A172 (cell line): ENCODE measurements at regions not wholly inside any gene's neighbourhood (a gene's known extent, or its start where the extent isn't known, plus 50 kb on each side); places are given as distances from the start of the nearest gene placed in this dataset.
"Not testable (repeated sequence)": the region's sequence is repeated elsewhere in the genome, so short reads cannot be mapped to it uniquely, and the experiment has no call there.

ENCODE experiments used
- DNase-seq: peaks from one replicate; pipeline ENCODE4 v3.0.0-alpha.2; 2015; ENCODE audit warnings: low spot score

DNA sequence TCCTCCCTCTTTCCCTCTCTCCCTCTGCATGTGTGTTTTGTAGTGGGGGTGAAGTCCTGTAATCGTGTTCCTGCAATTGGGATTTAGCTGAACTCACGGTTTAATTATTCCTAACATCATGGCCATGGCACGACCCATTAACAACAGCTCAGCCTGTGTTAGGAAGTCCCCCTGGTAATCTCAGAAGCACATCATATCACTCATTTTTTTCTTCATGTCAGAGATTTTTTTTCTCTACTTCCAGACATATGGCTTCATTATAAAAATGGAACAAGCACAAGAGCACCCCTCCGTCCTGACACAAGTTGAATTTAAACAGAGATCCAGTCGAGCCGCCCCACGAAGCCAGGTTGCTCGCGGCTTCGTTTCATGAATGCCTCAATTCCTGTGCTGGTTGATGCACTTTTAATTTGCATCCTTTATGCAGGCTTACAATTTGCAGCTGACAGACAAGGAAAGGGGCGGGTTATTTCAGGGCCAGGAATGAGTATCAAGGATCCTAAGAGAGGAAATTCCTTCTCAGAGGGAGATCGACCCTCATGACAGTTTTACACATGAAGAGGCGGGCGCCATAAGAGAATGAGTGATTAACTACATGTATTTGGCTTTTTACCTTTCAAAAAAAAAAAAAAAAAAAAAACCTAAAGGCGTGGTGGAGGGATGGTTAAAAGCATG is 192.9 kb downstream of the MAF start:
- DNase-seq: no peak

DNA sequence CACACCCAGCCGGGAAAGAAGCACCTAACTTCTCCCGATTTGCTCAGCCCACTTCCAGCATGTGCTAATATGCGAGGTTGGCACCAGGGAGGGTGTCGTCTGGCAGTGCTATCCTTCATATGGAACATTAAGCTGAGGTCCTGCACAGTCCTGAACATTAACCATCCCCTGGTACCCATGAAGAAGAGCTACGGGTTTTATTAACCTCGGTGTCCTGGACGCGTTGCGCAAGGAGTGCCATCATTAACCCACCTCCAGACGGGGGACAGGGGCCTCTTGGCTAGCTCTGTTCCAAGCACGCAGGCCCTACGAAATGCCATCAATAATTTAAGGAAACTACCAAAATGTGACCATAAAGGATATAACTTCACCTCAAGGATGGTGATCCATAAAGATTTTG is 193.5 kb downstream of the MAF start:
- DNase-seq: no peak

DNA sequence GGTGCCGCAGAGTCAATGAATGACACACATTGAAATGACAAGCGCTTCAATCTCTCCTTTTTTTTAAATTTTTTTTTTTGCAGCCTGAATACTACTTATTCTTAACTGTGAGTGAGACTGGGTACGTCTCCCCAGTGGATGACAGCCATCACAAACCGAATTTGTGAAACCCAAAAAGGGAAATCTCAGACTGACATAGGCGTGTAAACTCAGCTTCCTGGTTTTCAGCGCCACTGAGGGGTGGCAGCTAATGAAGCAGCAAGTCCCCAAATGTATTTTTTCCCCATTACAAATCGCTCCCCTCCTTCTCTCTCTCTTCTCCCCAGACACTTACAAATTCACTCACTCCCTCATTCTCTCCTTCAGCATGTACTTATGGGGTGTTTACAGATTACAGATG is 196.0 kb downstream of the MAF start:
- no peak for DNase-seq

DNA sequence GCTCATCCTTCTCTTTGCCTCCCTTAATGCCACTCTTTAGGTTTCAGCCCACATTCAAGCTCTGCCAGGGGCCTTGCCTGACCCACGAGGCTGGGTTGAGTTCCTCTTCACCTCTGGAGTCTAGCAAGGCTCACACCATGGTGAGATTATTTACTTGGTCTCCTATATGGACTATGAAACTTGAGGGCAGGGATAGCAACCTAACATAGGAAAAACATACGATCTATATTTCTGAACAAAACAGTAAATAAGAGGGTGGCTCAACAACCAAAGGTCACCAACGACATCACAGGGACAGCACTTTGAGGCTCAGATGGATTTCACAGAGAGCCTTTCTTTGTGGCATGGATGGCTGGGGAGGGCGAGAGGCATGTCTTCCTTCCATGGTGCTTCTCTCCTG is 197.0 kb downstream of the MAF start:
- DNase-seq: no peak

DNA sequence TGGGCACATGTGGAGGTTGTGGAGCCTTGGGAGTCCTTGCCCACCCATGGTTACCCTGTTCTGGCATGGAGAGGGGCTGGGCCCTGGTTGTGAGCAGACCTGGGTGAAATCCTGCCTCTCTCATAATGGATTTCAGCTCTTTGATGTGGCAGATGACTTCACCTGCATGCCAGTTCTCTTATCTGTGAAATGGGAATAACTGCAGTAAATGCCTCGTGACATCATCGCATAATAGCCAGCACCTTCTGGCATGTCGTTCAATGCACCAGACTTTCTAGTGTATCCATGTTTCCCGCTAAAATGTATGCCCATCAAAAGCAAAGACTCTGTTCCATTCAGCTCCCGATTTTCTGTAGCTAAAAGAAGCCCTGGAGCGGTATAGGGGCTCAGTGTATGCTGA is 197.6 kb downstream of the MAF start:
- DNase-seq: no peak

DNA sequence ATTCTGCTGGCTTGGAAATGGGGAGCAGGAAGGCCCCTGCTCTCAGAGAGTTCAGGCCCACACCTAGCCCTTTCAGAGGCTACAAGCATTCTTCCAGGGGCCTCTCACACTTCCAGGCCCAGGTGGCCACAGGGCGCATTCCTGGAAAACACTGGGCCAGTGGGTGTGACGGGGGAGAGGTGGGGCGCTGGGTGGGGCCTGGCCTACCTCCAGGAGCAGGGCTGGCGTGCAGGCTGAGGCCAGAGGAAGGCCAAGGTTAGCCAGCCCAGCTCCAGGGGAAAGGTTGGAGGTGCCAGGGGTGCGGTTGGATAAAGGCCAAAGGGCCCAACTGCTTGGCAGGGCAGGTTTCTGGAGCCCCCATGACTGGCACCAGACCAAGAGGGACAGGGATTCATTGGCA is 198.2 kb downstream of the MAF start:
- DNase-seq: no peak

DNA sequence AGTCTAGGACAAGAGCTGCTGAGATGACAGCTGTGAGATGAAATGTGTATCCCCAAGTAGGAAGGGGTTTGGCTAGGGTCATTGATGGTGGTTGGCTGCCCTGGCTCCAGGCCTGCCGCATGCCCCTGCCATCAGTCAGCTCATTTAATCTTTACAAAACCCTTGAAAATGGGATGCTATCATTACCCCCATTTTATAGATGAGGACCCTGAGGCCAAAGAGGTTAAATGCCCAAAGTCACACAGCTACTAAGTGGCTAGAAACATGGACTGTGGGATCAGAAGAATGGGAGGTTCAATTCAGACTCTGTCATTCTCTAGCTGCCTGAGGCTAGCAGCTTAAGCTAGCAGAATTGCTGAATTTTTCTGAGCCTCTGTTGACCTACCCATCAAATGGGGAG is 198.8 kb downstream of the MAF start:
- no peak for DNase-seq

DNA sequence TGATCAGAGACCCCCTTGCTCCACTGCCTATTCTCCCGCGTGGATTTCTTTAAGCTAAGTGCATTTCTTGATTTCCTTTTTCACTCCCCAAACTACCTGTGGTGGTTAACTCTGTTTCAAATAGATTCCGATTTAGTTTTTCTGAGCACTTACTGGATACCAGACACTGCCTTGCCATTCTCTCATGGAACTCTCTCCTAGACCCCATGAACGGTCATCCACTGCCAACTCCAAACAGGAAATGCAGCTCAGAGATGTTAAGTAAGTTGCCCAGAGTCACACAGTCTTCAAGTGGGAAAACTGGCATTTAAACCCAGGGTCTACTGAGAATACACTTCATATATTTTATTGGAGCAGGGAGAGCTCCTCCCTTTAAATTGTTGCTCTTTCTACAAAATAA is 199.4 kb downstream of the MAF start:
- no peak for DNase-seq

DNA sequence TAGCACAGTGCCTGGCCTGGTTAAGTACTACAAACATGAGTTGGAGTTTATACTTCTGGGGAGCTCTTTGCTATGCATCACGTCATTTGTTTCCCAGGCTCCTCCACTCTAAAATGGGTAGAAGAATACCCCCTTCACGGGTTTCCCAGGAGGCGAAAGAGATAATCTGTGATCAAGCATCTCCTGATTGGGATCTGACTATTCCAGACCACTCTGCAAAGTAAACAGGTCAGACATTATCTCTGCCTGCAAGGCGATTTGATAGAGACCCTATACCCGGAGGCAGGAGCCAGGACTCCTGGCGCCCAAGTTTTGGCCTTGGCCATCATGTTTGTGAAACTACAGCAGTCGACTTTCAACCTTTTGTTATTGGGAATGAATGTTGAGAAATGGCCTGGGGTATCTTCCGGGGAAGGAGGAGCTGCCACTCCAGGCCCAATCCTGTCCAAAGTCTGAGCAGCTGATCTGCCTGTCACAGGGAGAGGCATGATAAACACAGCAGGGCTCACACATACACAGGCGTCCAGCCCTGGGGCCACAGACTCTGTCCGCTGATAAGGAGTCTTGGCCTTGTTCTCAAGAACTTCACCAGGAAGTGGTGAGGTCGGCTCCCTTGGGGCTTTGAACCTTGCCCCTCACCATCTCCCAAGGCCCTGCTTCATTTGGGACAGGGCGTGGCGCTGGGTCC is 199.9 kb downstream of the MAF start:
- no peak for DNase-seq

DNA sequence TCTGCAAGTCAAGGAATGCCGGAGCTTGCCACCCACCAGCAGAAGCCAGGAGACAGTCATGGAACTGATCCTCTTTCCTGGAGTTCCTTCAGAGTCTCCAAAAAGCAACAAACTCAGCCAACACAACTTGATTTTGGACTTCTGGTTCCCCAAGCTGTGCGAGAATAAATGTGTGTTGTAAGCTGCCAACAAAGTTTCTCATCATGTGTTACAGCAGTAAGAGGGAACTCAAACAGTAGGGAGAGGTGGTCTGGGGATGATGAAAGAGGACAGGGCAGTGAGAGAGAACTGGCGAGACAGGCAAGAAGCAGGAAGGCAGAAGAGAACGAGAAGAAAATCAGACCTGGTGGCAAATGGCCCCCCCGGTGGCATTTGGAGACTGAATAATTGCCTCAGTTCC is 204.9 kb downstream of the MAF start:
- DNase-seq: no peak

DNA sequence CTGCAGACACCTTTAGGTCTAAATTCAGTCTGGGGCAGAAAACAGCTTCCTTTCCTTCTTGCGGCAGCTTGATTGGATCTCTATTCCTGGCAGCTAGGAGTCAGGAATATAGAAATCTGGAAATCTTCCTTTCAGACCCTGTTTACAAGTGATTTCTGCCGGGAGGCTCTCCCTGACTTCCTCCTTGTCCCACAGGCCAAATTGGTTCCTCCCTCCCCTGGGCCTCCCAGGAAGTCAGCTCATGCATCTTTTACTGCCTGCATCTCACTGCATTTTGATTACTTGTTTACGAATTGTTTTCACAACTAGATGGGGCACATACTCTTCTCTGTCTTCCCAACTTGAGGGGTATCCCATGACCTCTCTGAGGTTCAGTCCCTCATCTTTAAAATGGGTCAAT is 206.3 kb downstream of the MAF start:
- DNase-seq: no peak

DNA sequence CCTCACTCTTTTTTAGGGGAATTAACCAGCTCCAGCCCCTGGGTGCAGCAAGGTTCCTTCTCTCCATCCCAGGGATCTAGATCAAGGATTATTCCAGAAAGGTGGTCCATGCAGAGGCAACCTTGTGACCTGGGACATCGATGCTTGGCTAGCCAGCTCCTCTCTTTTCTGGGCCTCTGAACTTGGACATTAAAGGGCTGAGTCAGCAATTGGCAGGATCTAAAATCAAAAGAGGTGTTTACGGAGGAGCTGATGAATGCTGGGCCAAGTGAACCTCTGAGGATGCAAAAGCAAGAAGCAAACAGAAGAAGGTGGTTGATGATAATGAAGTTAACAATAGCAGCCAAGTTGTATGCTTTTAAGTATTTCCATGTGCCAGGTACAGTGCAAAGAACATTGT is 207.0 kb downstream of the MAF start:
- DNase-seq: no peak

DNA sequence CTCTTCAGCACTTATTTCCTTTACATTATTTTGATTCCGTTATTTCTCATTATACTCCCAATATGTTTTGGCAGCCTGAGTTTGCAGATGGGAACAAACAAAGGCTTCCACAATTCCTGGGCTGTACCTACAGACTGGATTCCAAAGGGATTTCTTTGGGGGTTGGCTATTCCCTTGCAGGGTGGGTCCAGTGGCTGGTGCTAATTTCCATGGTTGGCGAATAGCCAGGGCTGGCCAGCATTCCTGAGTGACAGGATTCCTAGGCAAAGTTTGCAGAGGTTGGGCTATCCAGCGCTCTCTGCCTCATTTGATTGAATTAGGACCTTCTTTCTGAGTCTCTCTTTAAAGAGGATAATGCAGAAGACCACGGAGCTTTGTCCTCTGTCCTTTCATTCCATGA is 207.4 kb downstream of the MAF start:
- no peak for DNase-seq

DNA sequence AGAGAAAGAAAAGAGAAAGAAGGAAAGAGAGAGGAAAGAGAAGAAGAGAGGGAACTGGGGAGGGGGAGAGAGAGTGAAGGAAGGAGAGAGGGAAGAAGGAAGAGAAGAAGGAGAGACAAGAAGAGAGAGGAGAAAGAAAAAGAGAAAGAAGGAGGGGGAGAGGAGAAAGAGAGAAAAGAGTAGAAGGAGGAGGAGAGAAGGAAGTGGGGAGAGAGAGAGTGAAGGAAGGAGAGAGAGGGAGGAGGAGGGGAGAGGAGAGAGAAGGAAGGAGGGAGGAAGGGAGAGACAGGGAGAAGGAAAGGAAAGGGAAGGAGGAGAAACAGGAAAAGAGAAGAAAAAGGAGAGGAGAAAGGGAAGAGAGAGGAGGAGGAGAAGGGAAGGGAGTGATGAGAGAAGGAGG is 208.5 kb downstream of the MAF start:
- no peak for DNase-seq

DNA sequence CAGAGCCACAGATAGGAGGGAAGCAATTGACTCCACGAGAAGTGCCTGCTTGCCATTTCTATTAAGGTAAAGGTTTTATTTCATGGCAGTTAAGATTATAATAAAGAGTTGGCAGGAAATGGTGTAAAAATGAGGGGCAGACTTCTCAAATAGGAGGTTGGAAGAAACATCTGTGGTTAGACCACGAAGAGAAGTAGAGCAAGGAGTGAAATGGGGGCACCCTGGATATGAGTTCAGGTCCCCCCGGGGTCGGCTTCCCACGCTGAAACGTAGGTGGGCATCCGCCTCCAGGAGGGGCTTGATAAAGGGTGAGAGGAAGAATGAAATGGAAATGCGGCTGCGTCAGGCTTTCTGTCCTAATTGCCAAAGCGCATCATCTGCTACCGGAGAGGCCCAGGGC is 209.1 kb downstream of the MAF start:
- no peak for DNase-seq

DNA sequence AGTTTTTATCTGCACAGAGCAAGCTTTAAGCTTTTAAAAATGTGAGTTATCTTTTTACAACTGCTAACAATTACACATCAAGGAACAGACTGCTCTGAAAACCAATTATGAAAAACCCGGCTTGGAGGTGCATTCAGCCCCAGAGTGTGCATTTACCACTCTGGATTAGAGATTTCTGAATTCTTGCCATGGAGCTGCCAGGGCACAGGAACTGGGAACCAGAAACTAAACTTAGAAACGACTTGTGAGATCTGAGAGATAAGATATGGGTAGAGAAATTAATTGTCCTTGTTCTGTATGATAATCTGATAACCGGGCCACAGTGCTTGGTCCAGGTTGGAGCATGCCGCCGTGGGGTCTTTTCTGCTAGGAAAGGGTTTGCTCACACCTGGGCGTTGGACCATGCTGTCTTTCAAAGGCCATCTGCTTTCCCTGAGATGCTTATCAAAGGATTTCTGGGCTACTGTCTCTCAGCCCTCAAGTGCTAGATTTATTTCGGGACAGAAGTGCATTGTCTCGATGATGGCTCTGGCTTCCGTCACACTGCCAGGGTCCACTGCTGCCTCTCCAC is 210.0 kb downstream of the MAF start:
- no peak for DNase-seq

DNA sequence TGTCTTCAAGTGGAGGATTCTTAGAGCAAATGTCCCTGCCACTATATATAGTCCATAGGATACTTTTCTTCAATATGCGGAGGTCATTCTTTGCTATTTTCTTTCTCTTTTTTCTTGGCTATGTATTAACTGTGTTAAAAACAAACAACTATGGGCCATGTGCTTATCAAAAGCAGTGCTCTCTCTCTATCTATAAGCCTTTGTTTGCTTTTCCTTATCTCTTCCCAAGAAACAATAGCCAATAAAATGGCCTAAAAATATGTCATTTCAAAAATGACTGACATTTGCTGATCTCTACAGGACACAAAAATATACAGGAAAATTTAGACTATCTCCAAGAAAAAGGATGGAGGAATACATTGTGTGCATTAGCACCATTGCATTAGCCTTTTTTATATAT is 212.1 kb downstream of the MAF start:
- no peak for DNase-seq

DNA sequence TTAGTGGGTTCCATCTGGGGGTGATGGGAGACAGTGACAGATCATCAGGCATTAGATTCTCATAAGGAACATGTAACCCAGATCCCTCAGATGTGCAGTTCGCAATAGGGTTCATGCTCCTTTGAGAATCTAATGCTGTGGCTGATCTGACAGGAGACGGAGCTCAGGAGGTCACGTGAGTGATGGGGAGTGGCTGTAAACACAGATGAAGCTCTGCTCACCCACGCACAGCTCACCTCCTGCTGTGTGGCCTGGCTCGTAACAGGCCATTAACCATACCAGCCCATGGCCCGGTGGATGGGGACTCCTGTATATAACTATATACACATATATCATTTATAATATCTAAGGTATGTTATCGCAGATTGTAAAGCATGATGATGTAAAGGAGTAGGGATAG is 214.2 kb downstream of the MAF start:
- no peak for DNase-seq

DNA sequence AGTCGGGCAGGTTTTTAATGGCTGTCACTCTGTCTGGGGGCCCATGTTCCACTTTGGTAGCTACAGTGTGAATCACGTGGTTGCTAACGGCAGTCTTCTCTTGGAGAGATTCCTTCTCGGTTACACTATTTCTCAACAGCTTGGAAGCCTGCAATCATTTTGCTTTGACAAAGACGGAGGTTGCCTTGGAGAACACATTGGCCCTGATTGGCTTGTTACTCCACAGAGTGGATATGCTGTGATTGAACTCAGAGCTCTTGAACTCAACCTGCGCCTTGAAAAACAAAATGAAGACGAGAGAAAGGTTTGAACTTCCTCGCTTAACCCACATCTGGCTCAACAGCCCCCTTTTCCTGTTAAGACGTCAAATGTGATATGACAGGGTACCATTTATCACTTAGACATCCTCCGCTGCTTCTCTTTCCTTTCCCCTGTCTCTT is 218.9 kb downstream of the MAF start:
- DNase-seq: no peak

DNA sequence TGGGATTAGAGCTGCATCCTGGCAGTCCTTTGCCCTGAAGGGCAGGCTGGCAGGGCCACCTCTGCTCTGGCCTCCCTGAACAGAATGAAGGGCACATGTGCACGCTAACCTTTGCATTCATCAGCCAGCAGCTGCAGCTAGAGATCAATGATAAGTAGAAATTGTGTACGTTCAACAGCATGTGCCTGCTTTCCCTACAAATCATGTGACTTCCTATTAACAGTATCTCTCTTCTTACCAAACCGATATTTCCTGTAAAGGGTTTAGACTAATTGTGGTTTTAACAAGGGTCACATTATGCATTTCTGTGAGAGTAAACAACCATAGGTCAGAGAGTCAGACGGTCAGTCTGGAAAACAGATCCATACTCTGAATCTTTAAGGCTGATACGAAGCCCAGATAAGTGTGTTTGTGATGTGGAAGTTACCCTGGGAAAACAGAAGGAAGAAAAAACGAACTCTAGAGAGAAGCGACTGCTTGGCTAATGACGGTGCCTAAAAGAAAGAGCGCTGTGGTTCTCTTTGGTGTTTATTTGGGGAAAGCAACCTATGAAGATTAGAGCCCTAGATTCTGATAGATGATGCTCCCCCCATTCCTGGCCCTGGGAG is 219.4 kb downstream of the MAF start:
- DNase-seq: no peak

DNA sequence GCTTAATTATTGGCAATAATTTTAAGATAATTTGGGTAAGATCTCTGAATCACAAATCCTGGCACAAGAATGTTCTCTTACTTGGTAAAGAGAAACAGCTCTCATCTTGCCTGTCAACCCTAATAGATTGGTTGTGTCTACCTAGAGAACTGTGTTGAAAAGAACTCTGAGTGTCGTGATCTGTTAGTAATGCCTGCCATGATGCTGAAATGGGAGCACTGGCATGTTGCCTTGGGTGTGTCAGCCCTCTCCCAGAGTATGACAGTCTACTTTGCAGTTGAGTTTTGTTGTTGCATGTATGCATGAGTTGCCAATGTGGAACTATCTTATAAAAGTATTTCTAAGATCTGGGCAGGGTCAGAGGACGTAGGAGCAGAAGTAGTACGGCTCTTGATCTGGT is 221.4 kb downstream of the MAF start:
- DNase-seq: no peak

DNA sequence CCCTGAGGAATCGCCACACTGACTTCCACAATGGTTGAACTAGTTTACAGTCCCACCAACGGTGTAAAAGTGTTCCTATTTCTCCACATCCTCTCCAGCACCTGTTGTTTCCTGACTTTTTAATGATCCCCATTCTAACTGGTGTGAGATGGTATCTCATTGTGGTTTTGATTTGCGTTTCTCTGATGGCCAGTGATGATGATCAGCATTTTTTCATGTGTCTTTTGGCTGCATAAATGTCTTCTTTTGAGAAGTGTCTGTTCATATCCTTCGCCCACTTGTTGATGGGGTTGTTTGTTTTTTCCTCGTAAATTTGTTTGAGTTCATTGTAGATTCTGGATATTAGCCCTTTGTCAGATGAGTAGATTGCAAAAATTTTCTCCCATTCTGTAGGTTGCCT is 223.5 kb downstream of the MAF start:
- not testable (repeated sequence) for DNase-seq

DNA sequence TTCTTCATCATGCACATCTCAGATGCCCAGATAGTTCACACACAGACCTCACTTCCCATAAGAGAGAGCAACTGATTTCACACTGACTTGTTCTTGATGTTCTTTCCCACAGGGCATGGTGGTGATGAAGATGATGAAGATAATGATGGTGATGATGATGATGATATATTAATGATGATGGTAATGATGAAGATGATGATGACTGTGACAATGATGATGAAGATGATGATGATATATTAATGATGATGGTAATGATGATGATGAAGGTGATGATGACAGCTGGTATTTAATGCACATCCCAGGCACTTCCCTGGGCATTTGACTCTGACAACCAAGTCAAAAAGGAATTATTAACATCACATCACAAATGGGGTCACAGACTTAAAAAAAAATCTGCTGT is 225.2 kb downstream of the MAF start:
- no peak for DNase-seq
